Hepatocyte (in vitro differentiated cells): ENCODE measurements at regions not wholly inside any gene's neighbourhood (a gene's known extent, or its start where the extent isn't known, plus 50 kb on each side); places are given as distances from the start of the nearest gene placed in this dataset.

Source experiments
- EZH2 ChIP-seq: fragments of 200-600 bp; sonication (generic); IDR thresholded peaks from 2 replicates; pipeline ENCODE4 v1.6.1; 2016; ENCODE audit warnings: antibody characterized with exemption, mild to moderate bottlenecking, borderline replicate concordance
- EZH2phosphoT487 ChIP-seq: fragments of 200-600 bp; sonication (generic); IDR thresholded peaks from one replicate; pipeline ENCODE4 v1.6.1; 2018; ENCODE audit warnings: antibody characterized with exemption, mild to moderate bottlenecking, low read depth, moderate library complexity; ENCODE audit not compliant: unreplicated experiment, severe bottlenecking
- TF ChIP-seq, protein P1 (sequence below): fragments of 200-600 bp; sonication (generic); IDR thresholded peaks from 2 replicates; pipeline ENCODE4 v1.5.1; 2016; ENCODE audit warnings: antibody characterized with exemption, mild to moderate bottlenecking; ENCODE audit not compliant: poor library complexity

DNA sequence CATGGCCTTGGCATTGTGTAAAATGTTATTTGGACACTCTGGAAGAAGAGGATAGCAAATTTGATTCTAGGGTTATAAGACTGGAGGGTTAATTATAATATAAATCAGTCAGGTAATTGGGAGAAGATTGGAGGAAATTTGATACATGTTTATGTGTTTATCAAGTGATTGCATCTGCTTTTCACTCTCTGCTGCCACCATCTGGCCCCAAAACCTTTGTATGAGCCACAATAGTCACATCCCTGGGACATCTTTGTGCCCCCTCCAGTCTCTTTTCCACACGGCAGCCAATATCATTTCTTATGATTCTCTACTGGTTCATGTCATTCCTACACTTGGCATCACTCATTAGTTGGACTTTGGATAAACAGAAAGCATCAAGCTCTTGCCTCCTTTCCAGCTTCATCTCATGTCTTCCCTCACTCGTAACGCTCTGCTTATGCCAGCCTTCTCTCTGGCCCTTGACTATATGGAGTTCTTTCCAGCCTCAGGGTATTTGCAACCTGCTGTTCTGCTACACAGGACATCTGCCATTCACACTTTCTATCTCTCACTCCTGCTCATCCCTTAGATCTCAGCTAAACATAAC lies 602.3 kb upstream of the SUCLG2 start:
- TF ChIP-seq, protein P1, sequence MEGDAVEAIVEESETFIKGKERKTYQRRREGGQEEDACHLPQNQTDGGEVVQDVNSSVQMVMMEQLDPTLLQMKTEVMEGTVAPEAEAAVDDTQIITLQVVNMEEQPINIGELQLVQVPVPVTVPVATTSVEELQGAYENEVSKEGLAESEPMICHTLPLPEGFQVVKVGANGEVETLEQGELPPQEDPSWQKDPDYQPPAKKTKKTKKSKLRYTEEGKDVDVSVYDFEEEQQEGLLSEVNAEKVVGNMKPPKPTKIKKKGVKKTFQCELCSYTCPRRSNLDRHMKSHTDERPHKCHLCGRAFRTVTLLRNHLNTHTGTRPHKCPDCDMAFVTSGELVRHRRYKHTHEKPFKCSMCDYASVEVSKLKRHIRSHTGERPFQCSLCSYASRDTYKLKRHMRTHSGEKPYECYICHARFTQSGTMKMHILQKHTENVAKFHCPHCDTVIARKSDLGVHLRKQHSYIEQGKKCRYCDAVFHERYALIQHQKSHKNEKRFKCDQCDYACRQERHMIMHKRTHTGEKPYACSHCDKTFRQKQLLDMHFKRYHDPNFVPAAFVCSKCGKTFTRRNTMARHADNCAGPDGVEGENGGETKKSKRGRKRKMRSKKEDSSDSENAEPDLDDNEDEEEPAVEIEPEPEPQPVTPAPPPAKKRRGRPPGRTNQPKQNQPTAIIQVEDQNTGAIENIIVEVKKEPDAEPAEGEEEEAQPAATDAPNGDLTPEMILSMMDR, result peak; percentile 39
- TF ChIP-seq EZH2, result no peak
- TF ChIP-seq EZH2phosphoT487, result no peak
